ENCODE measurements at regions not wholly inside any gene's neighbourhood (a gene's known extent, or its start where the extent isn't known, plus 50 kb on each side); places are given as distances from the start of the nearest gene placed in this dataset.

- DNase-seq (ENCODE audit: low read depth, low spot score) (no peak), FAIRE-seq (no peak)
- Histone ChIP-seq H4K20me1 (ENCODE audit: control insufficient read depth, extremely low read depth, insufficient read depth, low read length) (no peaks in the 10 kb centered on the region), H3K36me3 (ENCODE audit: control insufficient read depth in 2 of 2, extremely low read depth in 1 of 2, insufficient read depth in 2 of 2, low read length in 2 of 2) (no peaks in the 10 kb centered on the region), H3K9me1 (ENCODE audit: control insufficient read depth, extremely low read depth, insufficient read depth, low read length) (no peaks in the 10 kb centered on the region), H2AFZ (ENCODE audit: control insufficient read depth, low read length) (no peak overlapping the region), H3K27me3 (ENCODE audit: control insufficient read depth, extremely low read depth, insufficient read depth, low read length) (no peaks in the 10 kb centered on the region), H3K9ac (ENCODE audit: control insufficient read depth, extremely low read depth, insufficient read depth, low read length) (no peak overlapping the region), H3K4me3 (ENCODE audit: control insufficient read depth in 2 of 3, extremely low read depth in 1 of 3, insufficient read depth in 2 of 3, low read depth in 1 of 3, low read length in 3 of 3) (no peak overlapping the region), H3K9me3 (ENCODE audit: control insufficient read depth, low read depth, low read length) (no peaks in the 10 kb centered on the region), H3K79me2 (ENCODE audit: control insufficient read depth, insufficient read depth, low read length) (no peaks in the 10 kb centered on the region), H3K4me2 (ENCODE audit: control insufficient read depth, extremely low read depth, insufficient read depth, low read depth, low read length) (no peak overlapping the region), H3K4me1 (ENCODE audit: control insufficient read depth, extremely low read depth, insufficient read depth, low read length) (no peaks in the 10 kb centered on the region), H3K27ac (ENCODE audit: control insufficient read depth, insufficient read depth, low read length) (no peak overlapping the region)
- TF ChIP-seq EZH2 (IDR thresholded peaks at IDR 0.05; ENCODE audit: low read length), result no peak
- dilution Hi-C loops (cut with MboI; ENCODE audit: extremely low pct_ligation_motif_present, low sequenced_read_pairs), result no loop called here
These were observed 249.9 kb downstream of the CALCRL start for GRCh38 chr2:187198136-187198535.

- Histone ChIP-seq H3K4me2 (ENCODE audit: control insufficient read depth, extremely low read depth, insufficient read depth, low read depth, low read length) (no peak overlapping the region), H3K9me3 (ENCODE audit: control insufficient read depth, low read depth, low read length) (no peaks in the 10 kb centered on the region), H3K9ac (ENCODE audit: control insufficient read depth, extremely low read depth, insufficient read depth, low read length) (no peak overlapping the region), H3K27ac (ENCODE audit: control insufficient read depth, insufficient read depth, low read length) (no peak overlapping the region), H3K27me3 (ENCODE audit: control insufficient read depth, extremely low read depth, insufficient read depth, low read length) (no peaks in the 10 kb centered on the region), H3K9me1 (ENCODE audit: control insufficient read depth, extremely low read depth, insufficient read depth, low read length) (no peaks in the 10 kb centered on the region), H3K36me3 (ENCODE audit: control insufficient read depth in 2 of 2, extremely low read depth in 1 of 2, insufficient read depth in 2 of 2, low read length in 2 of 2) (no peaks in the 10 kb centered on the region), H3K79me2 (ENCODE audit: control insufficient read depth, insufficient read depth, low read length) (no peaks in the 10 kb centered on the region), H3K4me3 (ENCODE audit: control insufficient read depth in 2 of 3, extremely low read depth in 1 of 3, insufficient read depth in 2 of 3, low read depth in 1 of 3, low read length in 3 of 3) (no peak overlapping the region), H2AFZ (ENCODE audit: control insufficient read depth, low read length) (no peak overlapping the region), H3K4me1 (ENCODE audit: control insufficient read depth, extremely low read depth, insufficient read depth, low read length) (no peaks in the 10 kb centered on the region), H4K20me1 (ENCODE audit: control insufficient read depth, extremely low read depth, insufficient read depth, low read length) (no peaks in the 10 kb centered on the region)
- dilution Hi-C loops (cut with MboI; ENCODE audit: extremely low pct_ligation_motif_present, low sequenced_read_pairs), result no loop called here
- no peak for FAIRE-seq
- DNase-seq (ENCODE audit: low read depth, low spot score), result no peak
- no peak for TF ChIP-seq EZH2 (IDR thresholded peaks at IDR 0.05; ENCODE audit: low read length)
- TF ChIP-seq, protein P1, sequence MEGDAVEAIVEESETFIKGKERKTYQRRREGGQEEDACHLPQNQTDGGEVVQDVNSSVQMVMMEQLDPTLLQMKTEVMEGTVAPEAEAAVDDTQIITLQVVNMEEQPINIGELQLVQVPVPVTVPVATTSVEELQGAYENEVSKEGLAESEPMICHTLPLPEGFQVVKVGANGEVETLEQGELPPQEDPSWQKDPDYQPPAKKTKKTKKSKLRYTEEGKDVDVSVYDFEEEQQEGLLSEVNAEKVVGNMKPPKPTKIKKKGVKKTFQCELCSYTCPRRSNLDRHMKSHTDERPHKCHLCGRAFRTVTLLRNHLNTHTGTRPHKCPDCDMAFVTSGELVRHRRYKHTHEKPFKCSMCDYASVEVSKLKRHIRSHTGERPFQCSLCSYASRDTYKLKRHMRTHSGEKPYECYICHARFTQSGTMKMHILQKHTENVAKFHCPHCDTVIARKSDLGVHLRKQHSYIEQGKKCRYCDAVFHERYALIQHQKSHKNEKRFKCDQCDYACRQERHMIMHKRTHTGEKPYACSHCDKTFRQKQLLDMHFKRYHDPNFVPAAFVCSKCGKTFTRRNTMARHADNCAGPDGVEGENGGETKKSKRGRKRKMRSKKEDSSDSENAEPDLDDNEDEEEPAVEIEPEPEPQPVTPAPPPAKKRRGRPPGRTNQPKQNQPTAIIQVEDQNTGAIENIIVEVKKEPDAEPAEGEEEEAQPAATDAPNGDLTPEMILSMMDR (optimal IDR thresholded peaks at IDR 0.05 in 1 of 3, IDR thresholded peaks at IDR 0.05 in 1 of 3, conservative IDR thresholded peaks at IDR 0.05 in 1 of 3; ENCODE audit: extremely low read depth in 1 of 3, insufficient read depth in 2 of 3, low read length in 3 of 3), result no peak
These were observed 254.0 kb downstream of the CALCRL start for GRCh38 chr2:187194049-187194448.

Measured in keratinocyte (primary cell).